Prostate gland (tissue), 2 donors: ENCODE measurements at regions not wholly inside any gene's neighbourhood (a gene's known extent, or its start where the extent isn't known, plus 50 kb on each side); places are given as distances from the start of the nearest gene placed in this dataset.
"Not testable (repeated sequence)": the region's sequence is repeated elsewhere in the genome, so short reads cannot be mapped to it uniquely, and the experiment has no call there.

Experiments used
- DNase-seq: peaks from one replicate; pipeline ENCODE4 v3.0.0-alpha.2; 2019; ENCODE audit warnings: low spot score
- H3K27ac ChIP-seq, 2 donors: fragments of 200-600 bp; sonication (generic); 2 replicates each; pipeline ENCODE4 v1.5.1; 2017 to 2019
- H3K27me3 ChIP-seq: fragments of 200-600 bp; sonication (generic); replicated peaks from 2 replicates; pipeline ENCODE4 v1.5.1; 2019; ENCODE audit not compliant: insufficient read depth
- H3K36me3 ChIP-seq, 2 donors: fragments of 200-600 bp; sonication (generic); 1 replicate in 1 of 2; 2 replicates in 1 of 2; pipeline versions ENCODE4 v1.5.1 to v1.8.1; 2017 to 2019
- H3K4me1 ChIP-seq: fragments of 200-600 bp; sonication (generic); replicated peaks from 2 replicates; pipeline ENCODE4 v1.5.1; 2019
- H3K4me3 ChIP-seq, 2 donors: fragments of 200-600 bp; sonication (generic); 2 replicates each; pipeline ENCODE4 v1.5.1; 2017 to 2019
- H3K9me3 ChIP-seq: fragments of 200-600 bp; sonication (generic); 2 replicates; pipeline ENCODE4 v1.5.1; 2017
- CTCF ChIP-seq, 4 experiments: fragments of 200-600 bp in 2 of 4; fragments of 450-650 bp in 2 of 4; sonication (generic) in 2 of 4; IDR thresholded peaks; 1 replicate in 3 of 4; 2 replicates in 1 of 4; pipeline ENCODE4 v1.5.1; 2016 to 2019; ENCODE audit warnings: antibody characterized with exemption in 4 of 4, mild to moderate bottlenecking in 2 of 4, moderate library complexity in 2 of 4
- POLR2A ChIP-seq: fragments of 450-650 bp; IDR thresholded peaks from one replicate; pipeline ENCODE4 v1.6.1; 2016; ENCODE audit warnings: antibody characterized with exemption, mild to moderate bottlenecking
- POLR2AphosphoS5 ChIP-seq: sonication (generic); formaldehyde crosslinking; IDR thresholded peaks from one replicate; pipeline ENCODE4 v1.6.1; 2017; ENCODE audit warnings: antibody characterized with exemption
- WGBS: methylation state at CpG from one replicate; pipeline ENCODE4 v1.1.5; 2018; 5-methylcytosine and 5-hydroxymethylcytosine counted together
- intact Hi-C: fragments of 100-400 bp; cut with DNase I; formaldehyde crosslinking; loops from one replicate; pipeline ENCODE4 v1.14.2; 2022

- TF ChIP-seq POLR2A, result no peak
- TF ChIP-seq POLR2AphosphoS5, result no peak
- no peak for TF ChIP-seq CTCF (IDR thresholded peaks at IDR 0.05)
- intact Hi-C loops, result no loop called here
- 82% methylated on average over 23 of the region's 23 CpGs for WGBS
- Histone ChIP-seq H3K4me1 (no peaks in the 10 kb centered on the region), H3K27me3 (no peaks in the 10 kb centered on the region), H3K9me3 (no peaks in the 10 kb centered on the region), H3K36me3 (no peaks in the 10 kb centered on the region), H3K4me3 (no peak overlapping the region), H3K27ac (no peak overlapping the region)
- no peak for DNase-seq
These were observed 277.6 kb downstream of the ADGRD1 start for GRCh38 chr12:131231032-131231980.

DNA sequence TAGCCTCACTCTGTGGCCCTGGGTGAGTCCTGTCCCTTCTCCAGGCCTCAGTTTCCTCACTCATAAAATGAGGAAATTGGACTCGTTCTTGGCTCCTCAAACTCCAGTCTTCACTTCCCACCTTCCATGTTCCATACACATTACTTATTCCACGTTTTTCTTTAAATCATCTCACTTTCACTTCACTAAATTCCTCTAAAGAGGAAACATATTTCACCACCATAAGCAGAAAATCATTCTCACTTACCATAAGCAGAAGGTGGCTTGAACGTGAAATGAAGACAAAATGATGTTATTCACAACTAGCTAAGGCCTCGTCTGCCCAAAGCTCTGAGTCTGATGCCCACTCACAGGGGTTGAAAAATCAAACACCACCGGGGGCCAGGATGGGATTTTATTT is 278.3 kb downstream of the ADGRD1 start:
- TF ChIP-seq POLR2A (no peak), CTCF (IDR thresholded peaks at IDR 0.05) (no peak), POLR2AphosphoS5 (no peak)
- Histone ChIP-seq H3K27ac (no peak overlapping the region), H3K27me3 (no peaks in the 10 kb centered on the region), H3K4me3 (no peak overlapping the region), H3K36me3 (no peaks in the 10 kb centered on the region), H3K9me3 (no peaks in the 10 kb centered on the region), H3K4me1 (no peaks in the 10 kb centered on the region)
- intact Hi-C loops, result no loop called here
- DNase-seq, result no peak
- 79% methylated on average over 5 of the region's 5 CpGs for WGBS

DNA sequence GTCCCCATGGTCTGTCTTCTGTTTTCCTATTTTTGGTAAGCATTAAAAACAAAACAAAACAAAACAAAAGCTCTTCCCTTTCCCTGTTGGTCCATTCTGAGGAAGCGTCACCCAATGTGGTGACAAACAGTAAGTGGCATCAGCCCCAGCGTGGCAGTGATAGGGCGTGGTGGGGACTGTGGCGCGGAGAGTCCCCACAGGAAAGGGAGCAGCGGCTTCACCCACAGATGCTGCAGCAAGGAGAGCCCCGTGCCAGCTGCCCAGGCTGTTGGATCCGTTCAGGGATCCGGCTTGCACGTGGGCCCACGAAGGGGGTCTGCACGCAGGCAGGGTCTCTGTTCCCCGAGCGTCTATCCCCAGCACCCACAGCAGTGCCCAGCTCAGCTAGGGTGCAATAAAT is 279.2 kb downstream of the ADGRD1 start:
- H3K4me1 ChIP-seq, H3K27ac ChIP-seq, H3K4me3 ChIP-seq, H3K36me3 ChIP-seq, H3K27me3 ChIP-seq, H3K9me3 ChIP-seq, intact Hi-C loops, DNase-seq: not testable (repeated sequence)
- 83% methylated on average over 14 of the region's 14 CpGs for WGBS

DNA sequence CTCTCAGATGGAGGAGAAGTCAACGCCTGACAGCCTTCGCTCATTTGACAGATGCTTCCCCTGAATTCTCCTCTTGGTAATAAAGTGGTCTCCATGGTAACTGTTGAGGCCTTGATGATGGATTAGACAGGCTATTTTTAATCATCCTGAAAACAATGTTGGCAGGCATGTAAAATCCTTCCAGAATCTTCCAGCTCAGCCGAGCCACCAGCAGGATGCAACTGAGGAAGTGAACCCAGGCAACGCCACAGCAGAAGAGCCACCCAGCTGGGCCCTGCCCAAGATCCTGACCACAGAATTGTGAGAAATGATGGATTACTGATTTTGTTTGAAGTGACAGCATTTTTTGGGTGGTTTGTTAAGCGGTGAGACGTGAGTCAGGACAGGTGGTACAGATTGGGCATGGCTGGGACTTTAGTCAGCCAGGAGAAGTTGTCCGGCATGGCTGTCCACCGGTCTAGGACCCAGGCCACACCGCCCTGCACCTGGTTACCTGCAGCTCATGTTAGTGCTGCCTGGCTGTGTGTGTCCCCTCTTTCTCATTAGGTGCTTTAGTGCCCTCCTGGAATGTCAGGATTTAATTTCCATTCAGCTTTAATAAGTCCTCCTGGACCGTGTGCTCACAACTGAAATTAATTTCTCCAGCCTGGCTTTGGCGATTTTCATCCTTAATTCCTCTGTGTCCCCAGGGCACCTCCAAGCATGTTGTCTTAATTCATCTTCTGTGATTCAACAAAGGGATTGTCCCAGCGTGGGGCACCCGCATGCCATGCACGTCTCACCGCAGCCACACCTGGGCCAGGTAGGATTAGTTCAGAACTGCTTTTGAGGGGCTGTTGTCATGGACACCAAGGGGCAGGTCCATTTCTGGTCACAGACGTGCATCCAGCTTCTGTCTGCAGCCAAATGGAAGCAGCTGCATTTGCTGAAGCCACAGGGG is 280.4 kb downstream of the ADGRD1 start:
- DNase-seq, intact Hi-C loops, H3K27ac ChIP-seq, H3K4me3 ChIP-seq, H3K4me1 ChIP-seq, H3K36me3 ChIP-seq, H3K9me3 ChIP-seq, H3K27me3 ChIP-seq: not testable (repeated sequence)
- 66% methylated on average over 16 of the region's 16 CpGs for WGBS

DNA sequence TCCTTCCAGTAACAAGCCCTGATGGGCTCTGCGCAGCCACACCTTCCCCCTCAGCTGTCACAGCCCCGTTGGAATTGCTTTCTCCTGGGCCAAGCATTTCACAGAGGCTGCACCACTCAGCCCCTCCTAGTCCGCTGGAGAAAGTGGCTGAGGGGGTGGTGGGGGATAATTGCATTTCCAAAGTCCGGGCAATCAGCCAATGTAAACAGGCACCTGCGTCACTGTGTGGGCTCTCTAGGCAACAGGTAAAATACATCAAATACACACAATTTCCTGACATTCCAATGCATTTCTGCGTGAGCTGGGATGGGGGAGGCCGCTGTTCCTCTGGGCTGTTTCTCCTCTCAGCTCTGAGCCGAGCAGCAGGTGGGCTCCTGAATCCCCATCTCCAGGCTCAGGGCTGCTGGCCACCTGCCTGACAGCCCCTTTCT is 281.1 kb downstream of the ADGRD1 start:
- 11% methylated on average over 3 of the region's 8 CpGs for WGBS
- H3K9me3 ChIP-seq, DNase-seq, H3K27me3 ChIP-seq, intact Hi-C loops, H3K4me1 ChIP-seq, H3K27ac ChIP-seq, H3K36me3 ChIP-seq, H3K4me3 ChIP-seq: not testable (repeated sequence)

GRCh38 chr12:131235871-131236271 is 282.2 kb downstream of the ADGRD1 start:
- no peak overlapping the region for H3K27ac ChIP-seq
- intact Hi-C loops, result no loop called here
- 92% methylated on average over 11 of the region's 12 CpGs for WGBS

More at GRCh38 chr12:131235871-131236271, 282.2 kb downstream of the ADGRD1 start:
- no peaks in the 10 kb centered on the region for H3K36me3 ChIP-seq
- no peak for DNase-seq
- H3K4me3 ChIP-seq, result no peak overlapping the region
- no peaks in the 10 kb centered on the region for H3K9me3 ChIP-seq
- H3K27me3 ChIP-seq, result no peaks in the 10 kb centered on the region
- no peak for TF ChIP-seq POLR2A
- no peaks in the 10 kb centered on the region for H3K4me1 ChIP-seq
